ENCODE measurements at regions not wholly inside any gene's neighbourhood (a gene's known extent, or its start where the extent isn't known, plus 50 kb on each side); places are given as distances from the start of the nearest gene placed in this dataset.

- DNase-seq: no peak
Measured at GRCh38 chr18:76252880-76253279, 242.2 kb downstream of the ZNF516 start.

- DNase-seq: no peak
Measured at GRCh38 chr18:76252139-76252538, 242.9 kb downstream of the ZNF516 start.

DNA sequence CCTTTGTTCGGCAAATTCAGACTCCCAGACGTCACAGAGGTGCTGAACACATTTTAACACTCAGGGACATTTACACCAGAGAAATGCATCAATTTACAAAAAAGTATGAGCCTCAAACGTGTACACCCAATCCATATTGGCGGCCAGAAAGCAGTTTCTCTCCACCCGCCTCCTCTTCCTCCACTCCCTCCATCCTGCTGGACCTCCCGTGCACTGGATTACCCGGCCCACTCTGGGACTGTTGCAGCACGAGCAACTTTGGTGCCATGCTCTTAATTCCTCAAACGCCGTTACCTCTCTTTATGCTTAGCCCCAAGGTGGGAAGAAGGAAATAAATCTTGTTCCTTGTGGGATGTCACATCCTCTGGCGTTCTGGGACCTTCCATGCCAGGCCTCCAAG lies 243.4 kb downstream of the ZNF516 start:
- no peak for DNase-seq

DNA sequence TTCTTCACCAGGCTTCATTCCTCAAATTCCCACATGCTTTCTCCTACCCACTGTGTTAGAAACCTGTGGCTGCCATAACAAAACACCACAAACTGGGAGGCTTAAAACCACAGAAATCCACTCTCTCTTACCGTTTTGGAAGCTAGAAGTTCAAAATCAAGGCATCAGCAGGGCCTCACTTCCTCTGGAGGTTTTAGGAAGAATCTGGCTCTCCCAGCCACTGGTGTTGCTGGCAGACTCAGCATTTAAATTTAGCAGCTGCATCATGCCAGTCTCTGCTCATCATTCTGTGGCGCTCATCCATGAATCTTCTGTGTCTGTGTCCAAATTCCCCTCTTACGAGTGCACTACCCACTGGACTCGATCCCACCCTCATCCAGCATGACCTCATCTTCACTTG lies 248.5 kb downstream of the ZNF516 start:
- no peak for DNase-seq

DNA sequence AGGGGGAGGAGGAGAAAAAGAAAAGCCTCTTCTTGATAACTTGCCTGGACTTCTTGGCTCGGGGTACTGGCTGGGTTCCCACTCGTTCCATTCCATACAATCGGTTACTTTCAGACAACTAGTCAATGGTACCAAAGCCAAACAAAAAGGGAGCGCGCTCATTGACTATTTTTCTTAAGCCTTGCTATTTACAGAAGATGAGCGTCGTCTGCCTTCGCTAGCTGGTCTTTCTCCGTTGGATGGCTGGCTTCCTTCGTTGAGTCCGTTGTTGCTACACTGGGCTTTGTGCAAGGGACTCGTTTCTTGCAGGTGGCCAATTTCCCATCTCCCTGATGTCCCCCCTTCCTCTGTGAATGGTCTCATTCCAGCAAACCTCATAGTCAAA lies 260.4 kb downstream of the ZNF516 start:
- no peak for DNase-seq

GRCh38 chr18:76233876-76234675 lies 261.0 kb downstream of the ZNF516 start:
- no peak for DNase-seq

GRCh38 chr18:76233406-76233805 lies 261.6 kb downstream of the ZNF516 start:
- DNase-seq: no peak

- DNase-seq: no peak
Measured at GRCh38 chr18:76232779-76233178, 262.3 kb downstream of the ZNF516 start.

DNA sequence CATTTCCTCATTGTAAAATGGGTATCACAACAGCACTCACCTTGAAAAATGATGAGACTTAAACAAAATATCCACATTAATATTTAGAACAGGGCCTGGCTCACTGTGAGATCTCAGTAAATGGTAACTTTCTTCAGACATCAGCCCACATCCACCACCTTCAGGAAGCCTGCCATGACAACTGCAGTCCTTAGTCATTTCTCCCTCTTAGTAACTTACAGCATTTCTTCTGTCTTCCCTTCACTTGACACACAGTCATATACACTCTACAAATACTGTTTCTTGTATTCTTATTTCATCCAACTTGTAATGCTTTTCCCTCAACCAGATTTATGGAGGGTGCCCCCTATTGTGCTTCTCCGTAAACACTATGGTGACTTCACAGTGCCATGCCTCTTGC lies 263.0 kb downstream of the ZNF516 start:
- DNase-seq: no peak

DNA sequence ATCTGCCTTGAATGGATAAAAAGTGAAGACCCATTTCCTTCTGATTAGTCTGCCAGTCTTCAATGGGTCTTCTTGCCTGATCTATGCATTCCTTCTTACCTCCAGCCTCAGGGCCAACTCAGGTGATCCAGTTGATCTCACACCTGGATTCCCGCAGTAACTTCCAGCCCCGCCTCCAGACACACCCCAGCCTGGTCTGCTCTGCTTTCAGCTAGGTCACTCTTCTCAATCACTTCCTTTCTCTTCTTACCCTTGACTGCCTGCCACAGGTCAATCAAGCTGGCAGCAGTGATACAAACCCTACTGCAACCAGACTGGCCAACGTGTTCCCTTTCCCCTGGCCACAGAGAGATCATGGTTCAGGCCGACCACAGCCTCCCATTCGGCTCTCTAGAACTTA lies 263.6 kb downstream of the ZNF516 start:
- no peak for DNase-seq

DNA sequence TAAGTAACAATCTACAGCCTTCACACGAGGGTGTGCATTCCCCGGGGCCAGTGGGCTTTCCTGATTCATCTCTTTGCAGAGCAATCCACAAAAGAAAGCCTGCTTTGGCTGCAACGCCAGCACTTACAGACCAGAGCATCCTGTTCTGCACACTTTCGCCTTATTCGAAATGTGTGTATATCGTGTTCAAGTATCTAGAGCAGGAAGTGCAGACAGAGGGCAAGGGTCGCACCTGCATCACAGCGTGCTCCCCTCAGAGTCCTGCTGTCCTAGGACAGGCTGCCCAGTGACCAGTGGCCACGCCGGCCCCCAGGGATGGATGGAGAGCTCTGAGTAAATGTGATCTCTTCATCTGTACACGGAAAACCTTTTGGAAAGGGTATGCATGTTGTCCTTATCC lies 264.3 kb downstream of the ZNF516 start:
- DNase-seq: no peak

GRCh38 chr18:76228716-76229115 lies 266.3 kb downstream of the ZNF516 start:
- DNase-seq: no peak

- DNase-seq: no peak
Measured at GRCh38 chr18:76227759-76228158, 267.3 kb downstream of the ZNF516 start.

- DNase-seq: no peak
Measured at GRCh38 chr18:76223403-76223802, 271.6 kb downstream of the ZNF516 start.

- no peak for DNase-seq
Measured at GRCh38 chr18:76219023-76219422, 276.0 kb downstream of the ZNF516 start.

- no peak for DNase-seq
Measured at GRCh38 chr18:76216096-76216495, 278.9 kb downstream of the ZNF516 start.

GRCh38 chr18:76213991-76214390 lies 281.1 kb downstream of the ZNF516 start:
- DNase-seq: no peak

- DNase-seq: no peak
Measured at GRCh38 chr18:76212960-76213359, 282.1 kb downstream of the ZNF516 start.

DNA sequence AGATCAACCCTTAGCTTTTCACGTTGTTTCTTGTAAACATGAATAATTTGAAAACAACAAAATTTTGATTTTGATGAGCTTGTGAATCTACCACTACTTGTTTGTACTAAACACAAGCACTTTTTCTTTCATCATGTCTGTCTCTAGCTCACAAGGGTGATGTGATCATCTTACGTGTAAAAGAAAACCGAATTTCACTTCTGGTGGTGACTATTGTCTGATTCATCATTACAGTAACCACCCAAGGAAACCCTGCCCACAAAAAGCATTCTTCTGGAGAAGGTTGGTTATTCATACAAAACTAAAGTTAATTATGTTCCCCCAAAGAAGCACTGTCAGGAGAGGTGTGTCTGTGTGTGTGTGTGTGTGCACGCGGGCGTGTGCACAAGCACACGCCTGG lies 285.4 kb downstream of the ZNF516 start:
- peak in 1 of 2 experiments; percentile 23 for DNase-seq

- DNase-seq: no peak
Measured at GRCh38 chr18:76208678-76209306, 286.2 kb downstream of the ZNF516 start.

GRCh38 chr18:76205906-76206305 lies 289.1 kb downstream of the ZNF516 start:
- DNase-seq: no peak

DNA sequence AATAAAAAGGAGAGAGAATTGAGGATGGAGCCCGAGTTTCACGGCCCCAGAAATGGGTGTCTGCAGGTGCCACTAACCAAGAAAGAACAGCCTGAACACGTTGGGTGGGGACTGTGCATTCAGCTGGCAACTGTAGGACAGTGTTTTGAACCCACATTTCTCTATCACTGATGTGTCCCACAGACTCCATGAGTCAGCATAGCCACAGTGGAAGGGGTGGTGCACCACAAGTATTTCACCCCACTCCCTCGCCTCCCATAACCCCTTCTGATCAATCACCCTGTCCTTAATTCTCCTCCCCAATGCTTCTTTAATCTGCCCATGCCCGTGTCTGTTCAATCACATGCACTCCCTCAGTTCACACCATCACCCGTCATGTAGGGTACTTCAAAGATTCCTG lies 291.5 kb downstream of the ZNF516 start:
- no peak for DNase-seq

- no peak for DNase-seq
Measured at GRCh38 chr18:76202322-76202721, 292.7 kb downstream of the ZNF516 start.

GRCh38 chr18:76195601-76196000 lies 299.4 kb downstream of the ZNF516 start:
- DNase-seq: no peak

DNA sequence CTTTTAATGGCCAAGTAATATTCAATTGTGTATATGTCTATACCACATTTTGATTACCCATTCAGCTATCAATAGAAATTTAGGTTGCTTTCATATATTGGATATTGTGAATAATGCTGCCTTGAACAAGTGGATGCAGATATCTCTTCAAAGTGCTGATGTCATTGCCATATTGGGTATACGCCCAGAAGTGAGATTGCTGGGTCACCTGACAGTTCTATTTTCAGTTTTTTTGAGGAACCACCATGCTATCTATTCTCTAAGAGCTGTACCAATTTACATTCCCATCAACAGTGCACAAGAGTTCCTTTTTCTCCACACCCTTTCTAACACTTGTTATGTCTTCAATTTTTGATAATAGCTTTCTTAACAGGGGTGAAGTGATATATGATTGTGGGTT lies 306.9 kb downstream of the ZNF516 start:
- DNase-seq: no peak
